ENCODE measurements at regions not wholly inside any gene's neighbourhood (a gene's known extent, or its start where the extent isn't known, plus 50 kb on each side); places are given as distances from the start of the nearest gene placed in this dataset.

DNA sequence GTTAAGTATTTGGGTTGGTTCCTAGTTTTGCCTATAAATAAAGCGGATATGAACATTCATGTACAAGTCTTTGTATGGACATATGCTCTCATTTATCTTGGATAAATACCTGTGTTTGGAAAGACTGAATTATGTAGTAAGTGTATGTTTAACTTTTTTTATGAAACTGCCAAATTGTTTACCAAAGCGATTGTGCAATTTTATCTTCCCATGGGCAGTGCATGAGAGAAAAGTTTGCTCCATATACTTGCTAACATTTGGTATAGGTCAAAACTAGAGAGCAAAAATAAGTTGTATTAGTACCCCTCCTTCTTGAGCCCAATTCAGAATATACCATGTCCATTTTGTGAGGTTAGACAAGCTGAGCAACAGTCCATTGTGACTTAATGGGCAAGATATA is 502.6 kb downstream of the SQOR start:
- Histone ChIP-seq H3K4me1 (ENCODE audit: control insufficient read depth in 4 of 4, insufficient read depth in 4 of 4, low read length in 3 of 4) (peaks cover 0 to 1% (median 0%) of the 10 kb centered on the region in 4 donors), H3K27ac (ENCODE audit: low read depth in 1 of 2, low read length in 2 of 2) (no peak overlapping the region), H3K36me3 (ENCODE audit: control insufficient read depth in 4 of 4, insufficient read depth in 3 of 4, low read depth in 1 of 4, low read length in 3 of 4) (no peaks in the 10 kb centered on the region), H3K9ac (ENCODE audit: low read depth in 1 of 2, low read length in 2 of 2) (no peak overlapping the region), H3K9me3 (ENCODE audit: control insufficient read depth in 4 of 4, low read length in 3 of 4) (peaks cover 0 to 6% (median 1%) of the 10 kb centered on the region in 4 donors), H3K4me3 (ENCODE audit: low read depth in 1 of 3, low read length in 3 of 3) (no peak overlapping the region), H3K27me3 (ENCODE audit: control insufficient read depth in 4 of 4, insufficient read depth in 4 of 4, low read length in 3 of 4) (no peaks in the 10 kb centered on the region)
- no peak for TF ChIP-seq JUND (IDR thresholded peaks at IDR 0.05)
- no peak for TF ChIP-seq CTCF (IDR thresholded peaks at IDR 0.05; ENCODE audit: low read depth, low read length, missing input control)
- TF ChIP-seq MAX (IDR thresholded peaks at IDR 0.05) = no peak
- WGBS = 71% methylated on average over 2 of the region's 2 CpGs
- no peak for DNase-seq (ENCODE audit: low spot score)

DNA sequence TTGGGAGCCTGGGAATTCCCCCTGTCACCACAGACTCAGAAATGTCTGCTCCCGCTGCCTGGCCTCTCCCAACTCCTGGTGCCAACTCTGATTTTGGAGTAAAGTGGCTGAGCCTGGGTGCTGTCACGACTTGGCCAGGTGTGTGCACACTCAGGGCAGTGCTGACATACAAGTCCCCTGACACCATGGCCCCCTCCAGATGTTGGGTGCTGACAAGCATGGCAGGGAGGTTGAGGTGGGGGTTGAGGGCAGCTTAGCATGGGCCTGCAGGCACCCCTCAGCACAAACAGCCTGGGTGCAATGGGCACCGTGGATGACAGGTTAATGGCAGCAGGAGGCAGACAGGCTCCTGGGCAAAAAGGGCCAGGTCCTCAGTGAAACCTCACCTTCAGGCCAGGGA is 511.2 kb downstream of the SQOR start:
- DNase-seq (ENCODE audit: low spot score) = no peak
- WGBS = 79% methylated on average over 3 of the region's 3 CpGs
- Histone ChIP-seq H3K4me3 (ENCODE audit: low read depth in 1 of 3, low read length in 3 of 3) (no peak overlapping the region), H3K9ac (ENCODE audit: low read depth in 1 of 2, low read length in 2 of 2) (no peak overlapping the region), H3K27me3 (ENCODE audit: control insufficient read depth in 4 of 4, insufficient read depth in 4 of 4, low read length in 3 of 4) (peaks cover 0 to 2% (median 0%) of the 10 kb centered on the region in 4 donors), H3K4me1 (ENCODE audit: control insufficient read depth in 4 of 4, insufficient read depth in 4 of 4, low read length in 3 of 4) (no peaks in the 10 kb centered on the region), H3K27ac (ENCODE audit: low read depth in 1 of 2, low read length in 2 of 2) (no peak overlapping the region), H3K9me3 (ENCODE audit: control insufficient read depth in 4 of 4, low read length in 3 of 4) (peaks cover 0 to 3% (median 0%) of the 10 kb centered on the region in 4 donors), H3K36me3 (ENCODE audit: control insufficient read depth in 4 of 4, insufficient read depth in 3 of 4, low read depth in 1 of 4, low read length in 3 of 4) (no peaks in the 10 kb centered on the region)
- TF ChIP-seq, protein P1, sequence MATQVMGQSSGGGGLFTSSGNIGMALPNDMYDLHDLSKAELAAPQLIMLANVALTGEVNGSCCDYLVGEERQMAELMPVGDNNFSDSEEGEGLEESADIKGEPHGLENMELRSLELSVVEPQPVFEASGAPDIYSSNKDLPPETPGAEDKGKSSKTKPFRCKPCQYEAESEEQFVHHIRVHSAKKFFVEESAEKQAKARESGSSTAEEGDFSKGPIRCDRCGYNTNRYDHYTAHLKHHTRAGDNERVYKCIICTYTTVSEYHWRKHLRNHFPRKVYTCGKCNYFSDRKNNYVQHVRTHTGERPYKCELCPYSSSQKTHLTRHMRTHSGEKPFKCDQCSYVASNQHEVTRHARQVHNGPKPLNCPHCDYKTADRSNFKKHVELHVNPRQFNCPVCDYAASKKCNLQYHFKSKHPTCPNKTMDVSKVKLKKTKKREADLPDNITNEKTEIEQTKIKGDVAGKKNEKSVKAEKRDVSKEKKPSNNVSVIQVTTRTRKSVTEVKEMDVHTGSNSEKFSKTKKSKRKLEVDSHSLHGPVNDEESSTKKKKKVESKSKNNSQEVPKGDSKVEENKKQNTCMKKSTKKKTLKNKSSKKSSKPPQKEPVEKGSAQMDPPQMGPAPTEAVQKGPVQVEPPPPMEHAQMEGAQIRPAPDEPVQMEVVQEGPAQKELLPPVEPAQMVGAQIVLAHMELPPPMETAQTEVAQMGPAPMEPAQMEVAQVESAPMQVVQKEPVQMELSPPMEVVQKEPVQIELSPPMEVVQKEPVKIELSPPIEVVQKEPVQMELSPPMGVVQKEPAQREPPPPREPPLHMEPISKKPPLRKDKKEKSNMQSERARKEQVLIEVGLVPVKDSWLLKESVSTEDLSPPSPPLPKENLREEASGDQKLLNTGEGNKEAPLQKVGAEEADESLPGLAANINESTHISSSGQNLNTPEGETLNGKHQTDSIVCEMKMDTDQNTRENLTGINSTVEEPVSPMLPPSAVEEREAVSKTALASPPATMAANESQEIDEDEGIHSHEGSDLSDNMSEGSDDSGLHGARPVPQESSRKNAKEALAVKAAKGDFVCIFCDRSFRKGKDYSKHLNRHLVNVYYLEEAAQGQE (IDR thresholded peaks at IDR 0.05) = no peak
- TF ChIP-seq GABPA (IDR thresholded peaks at IDR 0.05 in 1 of 2, conservative IDR thresholded peaks at IDR 0.05 in 1 of 2) (no peak), HNF4G (IDR thresholded peaks at IDR 0.05) (no peak), FOXA2 (IDR thresholded peaks at IDR 0.05) (no peak), NR2F2 (IDR thresholded peaks at IDR 0.05) (no peak), JUND (IDR thresholded peaks at IDR 0.05) (no peak)

- DNase-seq (ENCODE audit: low spot score) = no peak
- Histone ChIP-seq H3K4me3 (ENCODE audit: low read depth in 1 of 3, low read length in 3 of 3) (no peak overlapping the region), H3K9ac (ENCODE audit: low read depth in 1 of 2, low read length in 2 of 2) (no peak overlapping the region), H3K4me1 (ENCODE audit: control insufficient read depth in 4 of 4, insufficient read depth in 4 of 4, low read length in 3 of 4) (no peaks in the 10 kb centered on the region), H3K9me3 (ENCODE audit: control insufficient read depth in 4 of 4, low read length in 3 of 4) (peaks cover 0 to 3% (median 0%) of the 10 kb centered on the region in 4 donors), H3K36me3 (ENCODE audit: control insufficient read depth in 4 of 4, insufficient read depth in 3 of 4, low read depth in 1 of 4, low read length in 3 of 4) (no peaks in the 10 kb centered on the region), H3K27me3 (ENCODE audit: control insufficient read depth in 4 of 4, insufficient read depth in 4 of 4, low read length in 3 of 4) (peaks cover 0 to 2% (median 0%) of the 10 kb centered on the region in 4 donors), H3K27ac (ENCODE audit: low read depth in 1 of 2, low read length in 2 of 2) (no peak overlapping the region)
- TF ChIP-seq, protein P2, sequence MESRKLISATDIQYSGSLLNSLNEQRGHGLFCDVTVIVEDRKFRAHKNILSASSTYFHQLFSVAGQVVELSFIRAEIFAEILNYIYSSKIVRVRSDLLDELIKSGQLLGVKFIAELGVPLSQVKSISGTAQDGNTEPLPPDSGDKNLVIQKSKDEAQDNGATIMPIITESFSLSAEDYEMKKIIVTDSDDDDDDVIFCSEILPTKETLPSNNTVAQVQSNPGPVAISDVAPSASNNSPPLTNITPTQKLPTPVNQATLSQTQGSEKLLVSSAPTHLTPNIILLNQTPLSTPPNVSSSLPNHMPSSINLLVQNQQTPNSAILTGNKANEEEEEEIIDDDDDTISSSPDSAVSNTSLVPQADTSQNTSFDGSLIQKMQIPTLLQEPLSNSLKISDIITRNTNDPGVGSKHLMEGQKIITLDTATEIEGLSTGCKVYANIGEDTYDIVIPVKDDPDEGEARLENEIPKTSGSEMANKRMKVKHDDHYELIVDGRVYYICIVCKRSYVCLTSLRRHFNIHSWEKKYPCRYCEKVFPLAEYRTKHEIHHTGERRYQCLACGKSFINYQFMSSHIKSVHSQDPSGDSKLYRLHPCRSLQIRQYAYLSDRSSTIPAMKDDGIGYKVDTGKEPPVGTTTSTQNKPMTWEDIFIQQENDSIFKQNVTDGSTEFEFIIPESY (IDR thresholded peaks at IDR 0.05) = no peak
- TF ChIP-seq, protein P3, sequence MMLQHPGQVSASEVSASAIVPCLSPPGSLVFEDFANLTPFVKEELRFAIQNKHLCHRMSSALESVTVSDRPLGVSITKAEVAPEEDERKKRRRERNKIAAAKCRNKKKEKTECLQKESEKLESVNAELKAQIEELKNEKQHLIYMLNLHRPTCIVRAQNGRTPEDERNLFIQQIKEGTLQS (IDR thresholded peaks at IDR 0.05) = no peak
- TF ChIP-seq CTCF (IDR thresholded peaks at IDR 0.05; ENCODE audit: low read depth, low read length, missing input control) (no peak), RXRA (IDR thresholded peaks at IDR 0.05) (no peak), GABPA (IDR thresholded peaks at IDR 0.05 in 1 of 2, conservative IDR thresholded peaks at IDR 0.05 in 1 of 2) (no peak), YY1 (IDR thresholded peaks at IDR 0.05) (no peak), FOXA1 (IDR thresholded peaks at IDR 0.05) (no peak), TAF1 (conservative IDR thresholded peaks at IDR 0.05) (no peak), HNF4G (IDR thresholded peaks at IDR 0.05) (no peak), RAD21 (IDR thresholded peaks at IDR 0.05) (no peak), NR2F2 (IDR thresholded peaks at IDR 0.05) (no peak), MAX (IDR thresholded peaks at IDR 0.05) (no peak), HNF4A (conservative IDR thresholded peaks at IDR 0.05) (no peak), SP1 (IDR thresholded peaks at IDR 0.05) (no peak)
- WGBS = 75% methylated on average over 2 of the region's 2 CpGs
Measured at GRCh38 chr15:46146915-46147314, 512.1 kb downstream of the SQOR start.
